ENCODE measurements at regions not wholly inside any gene's neighbourhood (a gene's known extent, or its start where the extent isn't known, plus 50 kb on each side); places are given as distances from the start of the nearest gene placed in this dataset.

DNA sequence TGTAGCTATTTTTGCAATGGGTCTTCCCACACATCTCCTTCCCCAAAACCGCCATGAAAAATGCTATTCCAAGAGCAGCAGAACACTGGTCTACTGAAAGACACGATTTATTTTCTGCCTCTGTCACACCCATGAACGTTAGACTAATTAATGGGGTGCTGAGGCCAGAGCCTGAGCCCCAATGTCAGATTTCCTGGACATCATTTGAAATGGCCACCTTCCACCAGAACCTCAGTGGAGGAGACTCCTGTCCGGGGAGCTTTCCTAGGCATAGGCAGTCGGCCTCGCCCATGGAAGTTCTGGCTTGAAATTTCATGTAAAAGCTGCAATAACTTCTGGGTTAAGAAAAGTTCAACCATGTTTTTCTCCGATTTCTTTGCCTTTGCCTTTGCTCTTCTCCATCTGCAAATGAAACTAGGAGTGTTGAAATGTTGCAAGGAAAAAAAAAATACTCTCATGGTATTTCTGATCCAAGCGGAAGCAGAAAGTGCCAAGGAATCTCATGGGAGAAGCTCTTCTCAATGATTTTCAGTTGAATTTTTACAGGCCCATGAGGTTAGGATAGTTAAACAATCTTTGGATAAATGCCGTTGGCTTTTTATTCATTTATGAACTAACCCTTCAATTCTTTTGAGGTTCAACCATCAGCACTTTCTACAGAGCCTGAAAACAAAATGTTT, 570.8 kb upstream of the MGMT start:
- Histone ChIP-seq H3K9me3 (no peaks in the 10 kb centered on the region), H3K27me3 (no peaks in the 10 kb centered on the region), H3K4me3 (no peak overlapping the region), H3K4me1 (no peaks in the 10 kb centered on the region), H3K36me3 (no peaks in the 10 kb centered on the region), H3K27ac (peak overlapping the region in 1 of 2 donors; percentile 53)
- DNase-seq, result peak in 1 of 2 donors; percentile 32
- intact Hi-C loops (cut with DNase I; ENCODE audit: low total_unique reads), result no loop called here
- TF ChIP-seq POLR2A (IDR thresholded peaks at IDR 0.05), result no peak
- TF ChIP-seq, protein P1, sequence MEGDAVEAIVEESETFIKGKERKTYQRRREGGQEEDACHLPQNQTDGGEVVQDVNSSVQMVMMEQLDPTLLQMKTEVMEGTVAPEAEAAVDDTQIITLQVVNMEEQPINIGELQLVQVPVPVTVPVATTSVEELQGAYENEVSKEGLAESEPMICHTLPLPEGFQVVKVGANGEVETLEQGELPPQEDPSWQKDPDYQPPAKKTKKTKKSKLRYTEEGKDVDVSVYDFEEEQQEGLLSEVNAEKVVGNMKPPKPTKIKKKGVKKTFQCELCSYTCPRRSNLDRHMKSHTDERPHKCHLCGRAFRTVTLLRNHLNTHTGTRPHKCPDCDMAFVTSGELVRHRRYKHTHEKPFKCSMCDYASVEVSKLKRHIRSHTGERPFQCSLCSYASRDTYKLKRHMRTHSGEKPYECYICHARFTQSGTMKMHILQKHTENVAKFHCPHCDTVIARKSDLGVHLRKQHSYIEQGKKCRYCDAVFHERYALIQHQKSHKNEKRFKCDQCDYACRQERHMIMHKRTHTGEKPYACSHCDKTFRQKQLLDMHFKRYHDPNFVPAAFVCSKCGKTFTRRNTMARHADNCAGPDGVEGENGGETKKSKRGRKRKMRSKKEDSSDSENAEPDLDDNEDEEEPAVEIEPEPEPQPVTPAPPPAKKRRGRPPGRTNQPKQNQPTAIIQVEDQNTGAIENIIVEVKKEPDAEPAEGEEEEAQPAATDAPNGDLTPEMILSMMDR (IDR thresholded peaks at IDR 0.05), result no peak

DNA sequence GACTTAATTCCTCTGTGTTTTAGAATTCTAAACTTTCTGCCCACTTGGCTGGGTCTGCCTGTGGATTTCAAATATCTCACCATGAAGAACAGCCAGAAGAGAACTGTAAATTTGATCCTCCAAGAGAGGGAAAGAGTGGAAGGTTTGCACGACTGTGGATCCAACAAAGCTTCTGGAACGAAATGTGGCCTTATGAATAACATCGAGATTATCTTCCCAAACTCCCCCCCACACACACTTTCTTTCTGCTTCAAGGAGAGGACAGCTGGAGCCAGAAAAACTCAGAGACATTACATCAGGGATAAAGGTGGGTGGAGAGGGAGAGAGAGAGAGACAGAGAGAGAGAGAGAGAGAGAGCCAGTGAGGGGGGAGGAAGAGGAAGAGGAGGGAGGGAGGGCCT, 570.1 kb upstream of the MGMT start:
- intact Hi-C loops (cut with DNase I; ENCODE audit: low total_unique reads), result no loop called here
- Histone ChIP-seq H3K27me3 (no peaks in the 10 kb centered on the region), H3K36me3 (no peaks in the 10 kb centered on the region), H3K27ac (peak overlapping the region in 1 of 2 donors; percentile 14), H3K9me3 (no peaks in the 10 kb centered on the region), H3K4me3 (no peak overlapping the region), H3K4me1 (no peaks in the 10 kb centered on the region)
- TF ChIP-seq POLR2A (IDR thresholded peaks at IDR 0.05), result no peak
- TF ChIP-seq, protein P1 (IDR thresholded peaks at IDR 0.05), result no peak
- DNase-seq, result no peak

GRCh38 chr10:128897401-128898129, 569.5 kb upstream of the MGMT start:
- intact Hi-C loops (cut with DNase I; ENCODE audit: low total_unique reads), result no loop called here
- TF ChIP-seq, protein P1 (IDR thresholded peaks at IDR 0.05), result no peak
- TF ChIP-seq POLR2A (IDR thresholded peaks at IDR 0.05), result no peak
- Histone ChIP-seq H3K9me3 (no peaks in the 10 kb centered on the region), H3K4me1 (no peaks in the 10 kb centered on the region), H3K4me3 (no peak overlapping the region), H3K27ac (peak overlapping the region in 1 of 2 donors; percentile 14), H3K27me3 (no peaks in the 10 kb centered on the region), H3K36me3 (no peaks in the 10 kb centered on the region)
- no peak for DNase-seq

GRCh38 chr10:128898133-128898915, 568.7 kb upstream of the MGMT start:
- TF ChIP-seq, protein P1 (IDR thresholded peaks at IDR 0.05), result no peak
- TF ChIP-seq POLR2A (IDR thresholded peaks at IDR 0.05), result no peak
- no peak overlapping the region for H3K4me3 ChIP-seq

GRCh38 chr10:128898916-128899195, 568.2 kb upstream of the MGMT start:
- Histone ChIP-seq H3K4me3 (no peak overlapping the region), H3K36me3 (no peaks in the 10 kb centered on the region), H3K27me3 (no peaks in the 10 kb centered on the region), H3K27ac (no peak overlapping the region), H3K9me3 (no peaks in the 10 kb centered on the region), H3K4me1 (no peaks in the 10 kb centered on the region)
- TF ChIP-seq, protein P1 (IDR thresholded peaks at IDR 0.05), result no peak
- no peak for TF ChIP-seq POLR2A (IDR thresholded peaks at IDR 0.05)
- DNase-seq, result no peak
- intact Hi-C loops (cut with DNase I; ENCODE audit: low total_unique reads), result no loop called here

More at GRCh38 chr10:128898133-128898915, 568.7 kb upstream of the MGMT start:
- DNase-seq, result no peak
- no peaks in the 10 kb centered on the region for H3K4me1 ChIP-seq
- no peaks in the 10 kb centered on the region for H3K9me3 ChIP-seq
- intact Hi-C loops (cut with DNase I; ENCODE audit: low total_unique reads), result no loop called here
- no peak overlapping the region for H3K27ac ChIP-seq
- H3K27me3 ChIP-seq, result no peaks in the 10 kb centered on the region
- H3K36me3 ChIP-seq, result no peaks in the 10 kb centered on the region

Measured in uterus (tissue), 3 donors.